HepG2 (cell line): ENCODE measurements at regions not wholly inside any gene's neighbourhood (a gene's known extent, or its start where the extent isn't known, plus 50 kb on each side); places are given as distances from the start of the nearest gene placed in this dataset.

Experiments used
- ATAC-seq: fragments of 200-7000 bp; cut with Tn5 transposase; 3 replicates; pipeline ENCODE4 v1.9.1; 2020; ENCODE audit warnings: mild to moderate bottlenecking, moderate library complexity
- BruUV-seq: library from RNA; stranded (reverse); fragments of 400-500 nt; replicated peaks from 2 replicates; lab custom pipeline; 2021; lab: Mats Ljungman, UMichigan
- CTCF ChIA-PET: fragments of 300-600 bp; formaldehyde crosslinking; extraction: SDS; loops from one replicate; lab custom pipeline; 2021; ENCODE audit warnings: low total read pairs, inconsistent platforms, low intra/inter-chr PET ratio; lab: Yijun Ruan, JAX
- POLR2A ChIA-PET: fragments of 350-600 bp; sonication (Branson Sonifier 250); formaldehyde crosslinking; loops from one replicate; lab custom pipeline; 2020; ENCODE audit warnings: antibody characterized with exemption, inconsistent platforms; lab: Yijun Ruan, JAX
- DNase-seq: peaks from one replicate; pipeline ENCODE4 v3.0.0-alpha.2; 2015; ENCODE audit warnings: low spot score
- FAIRE-seq: peaks from 3 replicates; lab custom pipeline; 2011; peaks lifted over from hg19 to GRCh38; lab: Jason Lieb, UNC
- H2AFZ ChIP-seq: one replicate; pipeline ENCODE4 v1.6.1; 2011; ENCODE audit warnings: low read length, inconsistent platforms
- H3K27ac ChIP-seq: fragments of 300-600 bp; 3 replicates; pipeline ENCODE4 v1.8.0; 2011; ENCODE audit warnings: mixed run types, mild to moderate bottlenecking, mixed read lengths, low read length, inconsistent platforms; ENCODE audit not compliant: insufficient read depth; ENCODE audit errors: extremely low read length
- H3K27me3 ChIP-seq, 2 experiments: fragments of 200-600 bp in 1 of 2; 2 replicates in 1 of 2; 3 replicates in 1 of 2; pipeline versions ENCODE4 v1.6.0 to v1.8.0; 2011; ENCODE audit warnings: low read length in 2 of 2, mild to moderate bottlenecking in 2 of 2, moderate library complexity in 2 of 2, inconsistent platforms in 1 of 2; ENCODE audit not compliant: insufficient read depth in 2 of 2, control insufficient read depth in 1 of 2
- H3K36me3 ChIP-seq, 2 experiments: fragments of 200-600 bp in 1 of 2; replicated peaks in 1 of 2; 2 replicates in 1 of 2; 3 replicates in 1 of 2; pipeline versions ENCODE4 v1.5.1 to v1.8.0; 2011; ENCODE audit warnings: low read length in 2 of 2, inconsistent platforms in 1 of 2; ENCODE audit not compliant: insufficient read depth in 2 of 2, control insufficient read depth in 1 of 2
- H3K4me1 ChIP-seq: 2 replicates; pipeline ENCODE4 v1.5.1; 2012; ENCODE audit warnings: low read length, inconsistent platforms; ENCODE audit not compliant: insufficient read depth
- H3K4me2 ChIP-seq: 2 replicates; pipeline ENCODE4 v1.6.0; 2011; ENCODE audit warnings: low read depth, low read length, inconsistent platforms
- H3K4me3 ChIP-seq, 3 experiments: fragments of 200-600 bp in 1 of 3; sonication (generic), shearing (Covaris generic) in 1 of 3; replicated peaks in 1 of 3; 2 replicates each; pipeline ENCODE4 v1.5.1; 2011 to 2016; ENCODE audit warnings: low read length in 3 of 3, inconsistent platforms in 2 of 3, low read depth in 2 of 3, mild to moderate bottlenecking in 2 of 3, control low read depth in 1 of 3, mixed read lengths in 1 of 3; ENCODE audit not compliant: insufficient read depth in 1 of 3
- H3K79me2 ChIP-seq: one replicate; pipeline ENCODE4 v1.6.1; 2011; ENCODE audit warnings: low read length, inconsistent platforms; ENCODE audit not compliant: insufficient read depth
- H3K9ac ChIP-seq: 2 replicates; pipeline ENCODE4 v1.6.0; 2011; ENCODE audit warnings: mild to moderate bottlenecking, low read depth, low read length, inconsistent platforms; ENCODE audit not compliant: insufficient read depth
- H3K9me3 ChIP-seq: 2 replicates; pipeline ENCODE4 v1.5.1; 2012; ENCODE audit warnings: mild to moderate bottlenecking, low read length
- H4K20me1 ChIP-seq: 2 replicates; pipeline ENCODE4 v1.6.0; 2011; ENCODE audit warnings: inconsistent platforms, mild to moderate bottlenecking, low read length, moderate library complexity; ENCODE audit not compliant: insufficient read depth
- BORCS8-MEF2B ChIP-seq: sonication (generic); formaldehyde crosslinking; IDR thresholded peaks from 2 replicates; pipeline ENCODE4 v1.8.0; 2022; ENCODE audit warnings: mild to moderate bottlenecking, missing genetic modification reagents
- CSRNP2 ChIP-seq: sonication (generic); formaldehyde crosslinking; conservative IDR thresholded peaks from 2 replicates; pipeline ENCODE4 v1.8.0; 2022; ENCODE audit warnings: low read depth, missing genetic modification reagents
- MED13 ChIP-seq: sonication (generic); formaldehyde crosslinking; IDR thresholded peaks from 2 replicates; pipeline ENCODE4 v1.5.0; 2020; ENCODE audit warnings: missing genetic modification reagents
- U2AF2 ChIP-seq: fragments of 200-400 bp; formaldehyde crosslinking; IDR thresholded peaks from 2 replicates; pipeline ENCODE4 v1.6.1; 2017; ENCODE audit warnings: low read depth, mild to moderate bottlenecking, low read length
- ZNF18 ChIP-seq: sonication (generic); formaldehyde crosslinking; IDR thresholded peaks from 2 replicates; pipeline ENCODE4 v1.8.0; 2022; ENCODE audit warnings: mild to moderate bottlenecking, missing genetic modification reagents; ENCODE audit not compliant: insufficient replicate concordance
- ZNF430 ChIP-seq: sonication (generic); formaldehyde crosslinking; IDR thresholded peaks from 2 replicates; pipeline ENCODE4 v1.9.0; 2021; ENCODE audit warnings: mild to moderate bottlenecking, missing genetic modification reagents
- ZNF740 ChIP-seq: sonication (generic); formaldehyde crosslinking; IDR thresholded peaks from 2 replicates; pipeline ENCODE4 v1.4.0; 2020; ENCODE audit warnings: missing genetic modification reagents
- WGBS: methylation state at CpG from one replicate; pipeline ENCODE4 v1.1.6; 2017; ENCODE audit warnings: low lambda C conversion rate; 5-methylcytosine and 5-hydroxymethylcytosine counted together
- in situ Hi-C: cut with HindIII; loops from 2 replicates; pipeline ENCODE4 v1.10.0; 2017; ENCODE audit warnings: low pct_unique_long_range_greater_than_20kb; ENCODE audit not compliant: extremely low pct_ligation_motif_present
- intact Hi-C: fragments of 100-400 bp; cut with micrococcal nuclease; formaldehyde crosslinking; loops from one replicate; pipeline ENCODE4 v1.10.0; 2022; ENCODE audit not compliant: unreplicated experiment

- no peak overlapping the region for H2AFZ ChIP-seq
- intact Hi-C loops (no loop called here), in situ Hi-C loops (no loop called here)
- no peak overlapping the region for H3K4me3 ChIP-seq
- no peak for DNase-seq
- no peak overlapping the region for H3K9ac ChIP-seq
- TF ChIP-seq CSRNP2, result no peak
- TF ChIP-seq U2AF2, result no peak
- no peak for TF ChIP-seq ZNF430 (CRISPR knock-in tag)
- TF ChIP-seq ZNF18, result no peak
- no peak for TF ChIP-seq ZNF740 (CRISPR knock-in tag)
- no peak for TF ChIP-seq MED13 (CRISPR knock-in tag)
- no peak for TF ChIP-seq BORCS8-MEF2B (CRISPR knock-in tag)
- 2% methylated on average over 3 of the region's 3 CpGs for WGBS
- FAIRE-seq, result no peak
- CTCF ChIA-PET, result no interaction called here
- H3K9me3 ChIP-seq, result no peaks in the 10 kb centered on the region
- H3K79me2 ChIP-seq, result no peaks in the 10 kb centered on the region
- no peaks in the 10 kb centered on the region for H3K27me3 ChIP-seq
- H3K4me2 ChIP-seq, result no peak overlapping the region
- no peak for ATAC-seq
- POLR2A ChIA-PET, result no interaction called here
- no TSS peak for BruUV-seq
- H4K20me1 ChIP-seq, result no peaks in the 10 kb centered on the region
- no peaks in the 10 kb centered on the region for H3K4me1 ChIP-seq
- H3K27ac ChIP-seq, result no peak overlapping the region
- no peaks in the 10 kb centered on the region for H3K36me3 ChIP-seq
These were observed 1091.2 kb upstream of the PIK3C3 start for GRCh38 chr18:40863801-40864200.
